A549 (cell line): ENCODE measurements at regions not wholly inside any gene's neighbourhood (a gene's known extent, or its start where the extent isn't known, plus 50 kb on each side); places are given as distances from the start of the nearest gene placed in this dataset.

Experiments
- CTCF ChIP-seq: fragments of >200 bp; sonication (Bioruptor Twin); formaldehyde crosslinking; IDR thresholded peaks from 3 replicates; pipeline ENCODE4 v1.5.1; 2016
- MAFK ChIP-seq: fragments of 450-650 bp; IDR thresholded peaks from 2 replicates; pipeline ENCODE4 v1.6.1; 2014; ENCODE audit not compliant: partially characterized antibody
- MYC ChIP-seq: IDR thresholded peaks from 2 replicates; pipeline ENCODE4 v1.6.1; 2012; ENCODE audit warnings: mild to moderate bottlenecking, inconsistent platforms, low read length, improper control_type of control experiment, borderline replicate concordance
- POLR2AphosphoS2 ChIP-seq: conservative IDR thresholded peaks from 2 replicates; pipeline ENCODE4 v1.6.1; 2012; ENCODE audit warnings: low read length, improper control_type of control experiment, inconsistent platforms

GRCh38 chr7:92972441-92972840 lies 136.1 kb upstream of the CDK6 start:
- TF ChIP-seq MYC, result no peak
- no peak for TF ChIP-seq MAFK
- no peak for TF ChIP-seq CTCF
- no peak for TF ChIP-seq POLR2AphosphoS2
